ENCODE measurements at regions not wholly inside any gene's neighbourhood (a gene's known extent, or its start where the extent isn't known, plus 50 kb on each side); places are given as distances from the start of the nearest gene placed in this dataset.

- H3K4me2 ChIP-seq (ENCODE audit: low read length) = no peak overlapping the region
- POLR2A ChIA-PET = no interaction called here
- H2AFZ ChIP-seq (ENCODE audit: low read depth, low read length, poor library complexity, severe bottlenecking) = no peak overlapping the region
- intact Hi-C loops (cut with micrococcal nuclease) = no loop called here
- no peaks in the 10 kb centered on the region for H3K36me3 ChIP-seq (ENCODE audit: control insufficient read depth in 1 of 2, insufficient read depth in 2 of 2, low read length in 2 of 2)
- no peaks in the 10 kb centered on the region for H3K9me2 ChIP-seq (ENCODE audit: insufficient read depth)
- H3K4me1 ChIP-seq (ENCODE audit: control insufficient read depth in 1 of 2, insufficient read depth in 2 of 2, low read length in 2 of 2) = peaks cover 0 to 9% of the 10 kb centered on the region in 2 experiments; a peak in 1 of 4 replicates
- H4K20me1 ChIP-seq (ENCODE audit: insufficient read depth) = no peaks in the 10 kb centered on the region
- H3K27ac ChIP-seq (ENCODE audit: low read depth, low read length) = no peak overlapping the region
- H3K79me2 ChIP-seq (ENCODE audit: insufficient read depth, low read length) = no peaks in the 10 kb centered on the region
- no peak for ATAC-seq
- no TSS peak for BruUV-seq (replicated peaks)
- CTCF ChIA-PET = no interaction called here
- H3K9ac ChIP-seq (ENCODE audit: low read length) = no peak overlapping the region
- DNase-seq (ENCODE audit: low read depth, low spot score) = no peak
- RAD21 ChIA-PET (ENCODE audit: low non-redundant PET in 1 of 2, low total read pairs in 2 of 2, uncharacterized antibody in 2 of 2, unreplicated experiment in 2 of 2) = no interaction called here
- no peaks in the 10 kb centered on the region for H3K9me3 ChIP-seq (ENCODE audit: control insufficient read depth in 1 of 2, insufficient read depth in 1 of 2, low read depth in 1 of 2, low read length in 2 of 2)
- H3K27me3 ChIP-seq (ENCODE audit: insufficient read depth, low read length) = 0 out of 2 replicates have a peak, but pooled peaks cover 3% of the 10 kb centered on the region
- no peak overlapping the region for H3K4me3 ChIP-seq (replicated peaks in 1 of 2; ENCODE audit: low read depth in 1 of 2, low read length in 2 of 2)
- no peak for TF ChIP-seq POLR2A (IDR thresholded peaks at IDR 0.05; ENCODE audit: borderline replicate concordance, extremely low read depth, insufficient read depth, insufficient read length)
- no peak for TF ChIP-seq RAD21 (IDR thresholded peaks at IDR 0.05; ENCODE audit: low read depth)
- TF ChIP-seq JUND (IDR thresholded peaks at IDR 0.05) = no peak
- TF ChIP-seq ZFX (IDR thresholded peaks at IDR 0.05) = no peak
- no peak for TF ChIP-seq SIN3A (IDR thresholded peaks at IDR 0.05; ENCODE audit: low read depth)
- no peak for TF ChIP-seq FOSL1 (IDR thresholded peaks at IDR 0.05; ENCODE audit: low read depth)
- no peak for TF ChIP-seq YY1 (IDR thresholded peaks at IDR 0.05; ENCODE audit: extremely low read depth, insufficient replicate concordance, low read depth, low read length)
- TF ChIP-seq EGR1 (IDR thresholded peaks at IDR 0.05; ENCODE audit: low read depth) = no peak
- no peak for TF ChIP-seq CEBPB (IDR thresholded peaks at IDR 0.05; ENCODE audit: low read depth)
- no peak for TF ChIP-seq EZH2 (IDR thresholded peaks at IDR 0.05)
- no peak for TF ChIP-seq ZNF274 (IDR thresholded peaks at IDR 0.05; ENCODE audit: low read depth, low read length)
- TF ChIP-seq TCF7L2 (IDR thresholded peaks at IDR 0.05; ENCODE audit: borderline replicate concordance, extremely low read depth, insufficient read depth, insufficient read length) = no peak
- TF ChIP-seq ATF3 (IDR thresholded peaks at IDR 0.05) = no peak
- no peak for TF ChIP-seq ELF1 (IDR thresholded peaks at IDR 0.05; ENCODE audit: borderline replicate concordance, low read depth)
- no peak for TF ChIP-seq SRF (IDR thresholded peaks at IDR 0.05; ENCODE audit: low read depth)
- TF ChIP-seq CBX3 (IDR thresholded peaks at IDR 0.05; ENCODE audit: low read depth) = no peak
- TF ChIP-seq, protein P1, sequence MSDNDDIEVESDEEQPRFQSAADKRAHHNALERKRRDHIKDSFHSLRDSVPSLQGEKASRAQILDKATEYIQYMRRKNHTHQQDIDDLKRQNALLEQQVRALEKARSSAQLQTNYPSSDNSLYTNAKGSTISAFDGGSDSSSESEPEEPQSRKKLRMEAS (IDR thresholded peaks at IDR 0.05) = no peak
- no peak for TF ChIP-seq REST (IDR thresholded peaks at IDR 0.05; ENCODE audit: low read depth)
- TF ChIP-seq EZH2phosphoT487 (IDR thresholded peaks at IDR 0.05; ENCODE audit: borderline replicate concordance) = no peak
Observed at GRCh38 chr17:36661047-36661666, 59.8 kb downstream of the MRM1 start.
